ENCODE measurements at regions not wholly inside any gene's neighbourhood (a gene's known extent, or its start where the extent isn't known, plus 50 kb on each side); places are given as distances from the start of the nearest gene placed in this dataset.

DNA sequence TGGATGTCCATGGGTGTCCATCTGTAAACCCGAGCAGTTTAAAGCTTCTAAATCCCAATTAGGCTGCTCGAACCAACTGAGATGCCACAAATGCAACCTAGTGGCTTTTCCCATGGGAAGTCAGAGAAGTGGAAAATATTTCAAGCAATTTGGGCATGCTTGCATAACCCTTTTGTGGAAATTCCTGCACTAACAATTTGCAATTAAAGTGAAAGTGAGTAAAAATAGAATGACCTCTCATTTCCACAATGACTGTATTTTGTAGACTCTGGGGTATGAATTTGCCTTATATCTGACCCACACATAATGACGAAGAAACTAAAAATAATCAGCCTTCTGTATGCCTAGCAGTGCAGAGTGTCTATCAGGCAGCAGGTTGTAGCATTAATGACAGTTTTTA lies 91.8 kb upstream of the TSC22D1 start (continued):
- TF ChIP-seq, protein P1, sequence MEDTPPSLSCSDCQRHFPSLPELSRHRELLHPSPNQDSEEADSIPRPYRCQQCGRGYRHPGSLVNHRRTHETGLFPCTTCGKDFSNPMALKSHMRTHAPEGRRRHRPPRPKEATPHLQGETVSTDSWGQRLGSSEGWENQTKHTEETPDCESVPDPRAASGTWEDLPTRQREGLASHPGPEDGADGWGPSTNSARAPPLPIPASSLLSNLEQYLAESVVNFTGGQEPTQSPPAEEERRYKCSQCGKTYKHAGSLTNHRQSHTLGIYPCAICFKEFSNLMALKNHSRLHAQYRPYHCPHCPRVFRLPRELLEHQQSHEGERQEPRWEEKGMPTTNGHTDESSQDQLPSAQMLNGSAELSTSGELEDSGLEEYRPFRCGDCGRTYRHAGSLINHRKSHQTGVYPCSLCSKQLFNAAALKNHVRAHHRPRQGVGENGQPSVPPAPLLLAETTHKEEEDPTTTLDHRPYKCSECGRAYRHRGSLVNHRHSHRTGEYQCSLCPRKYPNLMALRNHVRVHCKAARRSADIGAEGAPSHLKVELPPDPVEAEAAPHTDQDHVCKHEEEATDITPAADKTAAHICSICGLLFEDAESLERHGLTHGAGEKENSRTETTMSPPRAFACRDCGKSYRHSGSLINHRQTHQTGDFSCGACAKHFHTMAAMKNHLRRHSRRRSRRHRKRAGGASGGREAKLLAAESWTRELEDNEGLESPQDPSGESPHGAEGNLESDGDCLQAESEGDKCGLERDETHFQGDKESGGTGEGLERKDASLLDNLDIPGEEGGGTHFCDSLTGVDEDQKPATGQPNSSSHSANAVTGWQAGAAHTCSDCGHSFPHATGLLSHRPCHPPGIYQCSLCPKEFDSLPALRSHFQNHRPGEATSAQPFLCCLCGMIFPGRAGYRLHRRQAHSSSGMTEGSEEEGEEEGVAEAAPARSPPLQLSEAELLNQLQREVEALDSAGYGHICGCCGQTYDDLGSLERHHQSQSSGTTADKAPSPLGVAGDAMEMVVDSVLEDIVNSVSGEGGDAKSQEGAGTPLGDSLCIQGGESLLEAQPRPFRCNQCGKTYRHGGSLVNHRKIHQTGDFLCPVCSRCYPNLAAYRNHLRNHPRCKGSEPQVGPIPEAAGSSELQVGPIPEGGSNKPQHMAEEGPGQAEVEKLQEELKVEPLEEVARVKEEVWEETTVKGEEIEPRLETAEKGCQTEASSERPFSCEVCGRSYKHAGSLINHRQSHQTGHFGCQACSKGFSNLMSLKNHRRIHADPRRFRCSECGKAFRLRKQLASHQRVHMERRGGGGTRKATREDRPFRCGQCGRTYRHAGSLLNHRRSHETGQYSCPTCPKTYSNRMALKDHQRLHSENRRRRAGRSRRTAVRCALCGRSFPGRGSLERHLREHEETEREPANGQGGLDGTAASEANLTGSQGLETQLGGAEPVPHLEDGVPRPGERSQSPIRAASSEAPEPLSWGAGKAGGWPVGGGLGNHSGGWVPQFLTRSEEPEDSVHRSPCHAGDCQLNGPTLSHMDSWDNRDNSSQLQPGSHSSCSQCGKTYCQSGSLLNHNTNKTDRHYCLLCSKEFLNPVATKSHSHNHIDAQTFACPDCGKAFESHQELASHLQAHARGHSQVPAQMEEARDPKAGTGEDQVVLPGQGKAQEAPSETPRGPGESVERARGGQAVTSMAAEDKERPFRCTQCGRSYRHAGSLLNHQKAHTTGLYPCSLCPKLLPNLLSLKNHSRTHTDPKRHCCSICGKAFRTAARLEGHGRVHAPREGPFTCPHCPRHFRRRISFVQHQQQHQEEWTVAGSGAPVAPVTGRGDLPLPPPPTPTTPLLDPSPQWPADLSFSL (CRISPR knock-in tag; IDR thresholded peaks at IDR 0.05), result no peak
- TF ChIP-seq, protein P2, sequence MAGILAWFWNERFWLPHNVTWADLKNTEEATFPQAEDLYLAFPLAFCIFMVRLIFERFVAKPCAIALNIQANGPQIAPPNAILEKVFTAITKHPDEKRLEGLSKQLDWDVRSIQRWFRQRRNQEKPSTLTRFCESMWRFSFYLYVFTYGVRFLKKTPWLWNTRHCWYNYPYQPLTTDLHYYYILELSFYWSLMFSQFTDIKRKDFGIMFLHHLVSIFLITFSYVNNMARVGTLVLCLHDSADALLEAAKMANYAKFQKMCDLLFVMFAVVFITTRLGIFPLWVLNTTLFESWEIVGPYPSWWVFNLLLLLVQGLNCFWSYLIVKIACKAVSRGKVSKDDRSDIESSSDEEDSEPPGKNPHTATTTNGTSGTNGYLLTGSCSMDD (CRISPR knock-in tag; IDR thresholded peaks at IDR 0.05), result no peak
- no peak for TF ChIP-seq ERF (CRISPR knock-in tag; IDR thresholded peaks at IDR 0.05)
- no peak for TF ChIP-seq ZNF652 (CRISPR knock-in tag; IDR thresholded peaks at IDR 0.05; ENCODE audit: borderline replicate concordance, low read depth)
- no peak for TF ChIP-seq ZNF709 (CRISPR knock-in tag; IDR thresholded peaks at IDR 0.05)
- TF ChIP-seq IRX3 (CRISPR knock-in tag; IDR thresholded peaks at IDR 0.05; ENCODE audit: borderline replicate concordance, low read depth), result no peak
- TF ChIP-seq MLLT10 (CRISPR knock-in tag; IDR thresholded peaks at IDR 0.05), result no peak
- TF ChIP-seq, protein P3, sequence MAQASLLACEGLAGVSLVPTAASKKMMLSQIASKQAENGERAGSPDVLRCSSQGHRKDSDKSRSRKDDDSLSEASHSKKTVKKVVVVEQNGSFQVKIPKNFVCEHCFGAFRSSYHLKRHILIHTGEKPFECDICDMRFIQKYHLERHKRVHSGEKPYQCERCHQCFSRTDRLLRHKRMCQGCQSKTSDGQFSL (CRISPR knock-in tag; IDR thresholded peaks at IDR 0.05), result no peak
- TF ChIP-seq, protein P4, sequence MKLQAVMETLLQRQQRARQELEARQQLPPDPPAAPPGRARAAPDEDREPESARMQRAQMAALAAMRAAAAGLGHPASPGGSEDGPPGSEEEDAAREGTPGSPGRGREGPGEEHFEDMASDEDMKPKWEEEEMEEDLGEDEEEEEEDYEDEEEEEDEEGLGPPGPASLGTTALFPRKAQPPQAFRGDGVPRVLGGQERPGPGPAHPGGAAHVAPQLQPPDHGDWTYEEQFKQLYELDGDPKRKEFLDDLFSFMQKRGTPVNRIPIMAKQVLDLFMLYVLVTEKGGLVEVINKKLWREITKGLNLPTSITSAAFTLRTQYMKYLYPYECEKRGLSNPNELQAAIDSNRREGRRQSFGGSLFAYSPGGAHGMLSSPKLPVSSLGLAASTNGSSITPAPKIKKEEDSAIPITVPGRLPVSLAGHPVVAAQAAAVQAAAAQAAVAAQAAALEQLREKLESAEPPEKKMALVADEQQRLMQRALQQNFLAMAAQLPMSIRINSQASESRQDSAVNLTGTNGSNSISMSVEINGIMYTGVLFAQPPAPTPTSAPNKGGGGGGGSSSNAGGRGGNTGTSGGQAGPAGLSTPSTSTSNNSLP (IDR thresholded peaks at IDR 0.05; ENCODE audit: low read depth, low read length), result no peak
- TF ChIP-seq, protein P5, sequence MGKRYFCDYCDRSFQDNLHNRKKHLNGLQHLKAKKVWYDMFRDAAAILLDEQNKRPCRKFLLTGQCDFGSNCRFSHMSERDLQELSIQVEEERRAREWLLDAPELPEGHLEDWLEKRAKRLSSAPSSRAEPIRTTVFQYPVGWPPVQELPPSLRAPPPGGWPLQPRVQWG (CRISPR knock-in tag; IDR thresholded peaks at IDR 0.05; ENCODE audit: borderline replicate concordance, low read depth), result no peak
- no peak for TF ChIP-seq NCOA5 (CRISPR knock-in tag; IDR thresholded peaks at IDR 0.05)
- TF ChIP-seq, protein P6, sequence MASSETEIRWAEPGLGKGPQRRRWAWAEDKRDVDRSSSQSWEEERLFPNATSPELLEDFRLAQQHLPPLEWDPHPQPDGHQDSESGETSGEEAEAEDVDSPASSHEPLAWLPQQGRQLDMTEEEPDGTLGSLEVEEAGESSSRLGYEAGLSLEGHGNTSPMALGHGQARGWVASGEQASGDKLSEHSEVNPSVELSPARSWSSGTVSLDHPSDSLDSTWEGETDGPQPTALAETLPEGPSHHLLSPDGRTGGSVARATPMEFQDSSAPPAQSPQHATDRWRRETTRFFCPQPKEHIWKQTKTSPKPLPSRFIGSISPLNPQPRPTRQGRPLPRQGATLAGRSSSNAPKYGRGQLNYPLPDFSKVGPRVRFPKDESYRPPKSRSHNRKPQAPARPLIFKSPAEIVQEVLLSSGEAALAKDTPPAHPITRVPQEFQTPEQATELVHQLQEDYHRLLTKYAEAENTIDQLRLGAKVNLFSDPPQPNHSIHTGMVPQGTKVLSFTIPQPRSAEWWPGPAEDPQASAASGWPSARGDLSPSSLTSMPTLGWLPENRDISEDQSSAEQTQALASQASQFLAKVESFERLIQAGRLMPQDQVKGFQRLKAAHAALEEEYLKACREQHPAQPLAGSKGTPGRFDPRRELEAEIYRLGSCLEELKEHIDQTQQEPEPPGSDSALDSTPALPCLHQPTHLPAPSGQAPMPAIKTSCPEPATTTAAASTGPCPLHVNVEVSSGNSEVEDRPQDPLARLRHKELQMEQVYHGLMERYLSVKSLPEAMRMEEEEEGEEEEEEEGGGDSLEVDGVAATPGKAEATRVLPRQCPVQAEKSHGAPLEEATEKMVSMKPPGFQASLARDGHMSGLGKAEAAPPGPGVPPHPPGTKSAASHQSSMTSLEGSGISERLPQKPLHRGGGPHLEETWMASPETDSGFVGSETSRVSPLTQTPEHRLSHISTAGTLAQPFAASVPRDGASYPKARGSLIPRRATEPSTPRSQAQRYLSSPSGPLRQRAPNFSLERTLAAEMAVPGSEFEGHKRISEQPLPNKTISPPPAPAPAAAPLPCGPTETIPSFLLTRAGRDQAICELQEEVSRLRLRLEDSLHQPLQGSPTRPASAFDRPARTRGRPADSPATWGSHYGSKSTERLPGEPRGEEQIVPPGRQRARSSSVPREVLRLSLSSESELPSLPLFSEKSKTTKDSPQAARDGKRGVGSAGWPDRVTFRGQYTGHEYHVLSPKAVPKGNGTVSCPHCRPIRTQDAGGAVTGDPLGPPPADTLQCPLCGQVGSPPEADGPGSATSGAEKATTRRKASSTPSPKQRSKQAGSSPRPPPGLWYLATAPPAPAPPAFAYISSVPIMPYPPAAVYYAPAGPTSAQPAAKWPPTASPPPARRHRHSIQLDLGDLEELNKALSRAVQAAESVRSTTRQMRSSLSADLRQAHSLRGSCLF (CRISPR knock-in tag; IDR thresholded peaks at IDR 0.05; ENCODE audit: borderline replicate concordance), result no peak
- no peak for TF ChIP-seq ZFP36L2 (CRISPR knock-in tag; IDR thresholded peaks at IDR 0.05)
- TF ChIP-seq, protein P7, sequence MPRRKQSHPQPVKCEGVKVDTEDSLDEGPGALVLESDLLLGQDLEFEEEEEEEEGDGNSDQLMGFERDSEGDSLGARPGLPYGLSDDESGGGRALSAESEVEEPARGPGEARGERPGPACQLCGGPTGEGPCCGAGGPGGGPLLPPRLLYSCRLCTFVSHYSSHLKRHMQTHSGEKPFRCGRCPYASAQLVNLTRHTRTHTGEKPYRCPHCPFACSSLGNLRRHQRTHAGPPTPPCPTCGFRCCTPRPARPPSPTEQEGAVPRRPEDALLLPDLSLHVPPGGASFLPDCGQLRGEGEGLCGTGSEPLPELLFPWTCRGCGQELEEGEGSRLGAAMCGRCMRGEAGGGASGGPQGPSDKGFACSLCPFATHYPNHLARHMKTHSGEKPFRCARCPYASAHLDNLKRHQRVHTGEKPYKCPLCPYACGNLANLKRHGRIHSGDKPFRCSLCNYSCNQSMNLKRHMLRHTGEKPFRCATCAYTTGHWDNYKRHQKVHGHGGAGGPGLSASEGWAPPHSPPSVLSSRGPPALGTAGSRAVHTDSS (CRISPR knock-in tag; conservative IDR thresholded peaks at IDR 0.05), result no peak
